ENCODE measurements at regions not wholly inside any gene's neighbourhood (a gene's known extent, or its start where the extent isn't known, plus 50 kb on each side); places are given as distances from the start of the nearest gene placed in this dataset.

GRCh38 chr6:167643223-167643622 lies 183.5 kb upstream of the AFDN start:
- H3K4me3 ChIP-seq (ENCODE audit: insufficient read depth, low read depth, low read length) = no peak overlapping the region
- no peaks in the 10 kb centered on the region for H3K36me3 ChIP-seq (replicated peaks; ENCODE audit: control insufficient read depth, insufficient read depth, low read length)
- no peaks in the 10 kb centered on the region for H3K27me3 ChIP-seq (ENCODE audit: control insufficient read depth, insufficient read depth, low read length)
- peak; percentile 66 for DNase-seq

- no peak for DNase-seq
- no peak overlapping the region for H3K4me3 ChIP-seq (ENCODE audit: insufficient read depth, low read depth, low read length)
- no peaks in the 10 kb centered on the region for H3K27me3 ChIP-seq (ENCODE audit: control insufficient read depth, insufficient read depth, low read length)
- H3K36me3 ChIP-seq (replicated peaks; ENCODE audit: control insufficient read depth, insufficient read depth, low read length) = no peaks in the 10 kb centered on the region
Observed at GRCh38 chr6:167643716-167644115, 183.0 kb upstream of the AFDN start.

- H3K27me3 ChIP-seq (ENCODE audit: control insufficient read depth, insufficient read depth, low read length) = no peaks in the 10 kb centered on the region
- H3K4me3 ChIP-seq (ENCODE audit: insufficient read depth, low read depth, low read length) = no peak overlapping the region
- DNase-seq = peak; percentile 70
- H3K36me3 ChIP-seq (replicated peaks; ENCODE audit: control insufficient read depth, insufficient read depth, low read length) = no peaks in the 10 kb centered on the region
Observed at GRCh38 chr6:167644412-167645132, 182.1 kb upstream of the AFDN start.

DNA sequence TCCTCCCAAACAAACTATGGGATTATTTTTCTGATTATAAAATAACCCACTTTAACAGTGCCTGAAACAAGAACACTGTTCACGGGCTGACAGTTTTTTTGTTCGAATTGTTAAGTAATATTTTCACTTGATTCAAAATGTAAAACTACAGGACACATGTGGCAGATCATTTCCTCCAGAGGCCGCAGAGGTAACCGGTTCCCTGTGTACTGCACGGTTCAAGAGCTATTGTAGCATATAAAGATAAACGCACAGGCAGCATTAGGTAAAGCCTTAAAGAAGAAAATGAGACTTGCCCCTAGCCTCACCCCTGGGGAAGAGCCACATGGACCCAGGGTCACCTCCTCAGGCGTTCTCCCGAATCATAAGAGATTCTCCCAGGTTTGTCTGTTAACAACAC lies 181.3 kb upstream of the AFDN start:
- no peaks in the 10 kb centered on the region for H3K27me3 ChIP-seq (ENCODE audit: control insufficient read depth, insufficient read depth, low read length)
- H3K4me3 ChIP-seq (ENCODE audit: insufficient read depth, low read depth, low read length) = no peak overlapping the region
- no peak for DNase-seq
- no peaks in the 10 kb centered on the region for H3K36me3 ChIP-seq (replicated peaks; ENCODE audit: control insufficient read depth, insufficient read depth, low read length)

DNA sequence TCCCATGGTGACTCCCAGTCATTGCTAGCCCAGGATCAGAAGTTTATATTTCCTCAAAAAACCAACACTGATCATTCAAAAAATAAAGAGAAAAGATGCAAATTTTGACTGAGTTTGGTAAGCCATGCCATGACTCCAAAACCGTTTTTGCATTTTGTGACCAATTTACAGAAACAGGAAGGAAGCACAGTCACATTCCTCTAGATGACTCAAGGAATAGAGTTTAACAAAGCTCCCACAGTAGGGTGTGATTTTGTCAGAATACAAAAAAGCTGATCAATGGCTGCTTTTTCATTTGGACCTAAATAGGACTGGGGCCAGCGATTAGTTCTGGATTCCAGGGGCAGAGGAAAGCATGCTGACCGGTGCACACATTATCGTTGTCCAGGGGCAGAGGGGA lies 179.4 kb upstream of the AFDN start:
- H3K27me3 ChIP-seq (ENCODE audit: control insufficient read depth, insufficient read depth, low read length) = no peaks in the 10 kb centered on the region
- no peaks in the 10 kb centered on the region for H3K36me3 ChIP-seq (replicated peaks; ENCODE audit: control insufficient read depth, insufficient read depth, low read length)
- no peak overlapping the region for H3K4me3 ChIP-seq (ENCODE audit: insufficient read depth, low read depth, low read length)
- DNase-seq = no peak

DNA sequence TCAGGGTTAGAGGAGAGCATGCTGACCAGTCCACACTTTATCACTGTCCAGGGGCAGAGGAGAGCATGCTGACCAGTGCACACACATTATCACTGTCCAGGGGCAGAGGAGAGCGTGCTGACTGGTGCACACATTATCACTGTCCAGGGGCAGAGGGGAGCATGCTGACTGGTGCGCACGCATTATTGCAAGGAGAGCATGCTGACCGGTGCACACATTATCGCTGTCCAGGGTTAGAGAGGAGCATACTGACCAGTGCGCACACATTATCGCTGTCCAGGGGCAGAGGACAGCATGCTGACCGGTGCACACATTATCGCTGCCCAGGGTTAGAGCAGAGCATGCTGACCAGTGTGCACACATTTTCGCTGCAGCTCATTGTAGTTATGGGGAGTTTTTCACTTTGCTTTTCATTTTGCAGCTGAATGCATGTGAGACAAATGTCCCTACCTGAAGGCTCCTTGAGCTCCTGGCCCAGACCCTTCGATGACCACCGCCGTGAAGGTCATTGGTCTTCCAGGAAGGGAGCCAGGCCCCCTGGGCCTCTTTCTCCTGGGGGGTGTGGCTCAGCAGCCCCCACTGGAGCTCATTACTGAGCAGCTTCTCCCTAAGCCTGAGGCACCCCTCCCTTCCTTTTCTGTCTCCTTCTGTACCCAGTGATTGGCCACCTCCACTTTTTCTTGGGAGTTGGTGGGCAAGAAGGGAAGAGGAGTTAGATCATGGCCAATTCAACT lies 178.8 kb upstream of the AFDN start:
- no peaks in the 10 kb centered on the region for H3K36me3 ChIP-seq (replicated peaks; ENCODE audit: control insufficient read depth, insufficient read depth, low read length)
- H3K27me3 ChIP-seq (ENCODE audit: control insufficient read depth, insufficient read depth, low read length) = no peaks in the 10 kb centered on the region
- DNase-seq = no peak
- H3K4me3 ChIP-seq (ENCODE audit: insufficient read depth, low read depth, low read length) = no peak overlapping the region

DNA sequence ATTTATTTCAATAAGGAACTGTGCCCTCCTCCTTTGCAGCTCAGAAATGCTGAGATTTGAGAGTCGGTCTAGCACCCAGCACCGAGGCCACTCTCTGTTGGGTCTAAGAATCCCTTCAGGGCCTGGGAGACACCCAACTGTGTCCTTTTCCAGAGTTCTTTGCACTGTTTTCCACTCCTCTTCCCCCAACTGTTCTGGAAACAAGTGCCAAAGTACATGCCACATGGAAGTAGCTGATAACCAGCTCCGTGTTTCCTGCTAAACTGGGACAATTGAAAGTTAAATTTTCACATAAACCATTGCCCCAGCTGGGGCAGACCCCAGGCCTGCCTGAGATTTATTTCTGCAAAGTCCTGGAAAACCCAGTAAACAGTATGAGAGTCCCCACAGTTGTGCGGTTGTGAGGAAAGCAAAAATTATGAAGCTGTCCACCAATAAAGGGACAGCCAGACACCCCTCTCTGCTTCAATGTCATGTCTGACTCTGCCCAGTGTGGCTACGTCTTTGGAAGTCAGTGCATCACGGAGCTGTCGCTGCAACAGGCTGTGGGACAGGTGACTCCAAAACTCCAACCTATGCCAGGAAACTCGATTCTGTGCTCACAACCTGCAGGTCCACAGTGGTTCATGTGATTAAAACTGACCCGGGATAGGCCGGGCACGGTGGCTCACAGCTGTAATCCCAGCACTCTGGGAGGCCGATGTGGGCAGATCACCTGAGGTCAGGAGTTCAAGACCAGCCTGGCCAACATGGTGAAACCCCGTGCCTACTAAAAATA lies 178.0 kb upstream of the AFDN start:
- DNase-seq = no peak
- no peaks in the 10 kb centered on the region for H3K27me3 ChIP-seq (ENCODE audit: control insufficient read depth, insufficient read depth, low read length)
- H3K4me3 ChIP-seq (ENCODE audit: insufficient read depth, low read depth, low read length) = no peak overlapping the region
- no peaks in the 10 kb centered on the region for H3K36me3 ChIP-seq (replicated peaks; ENCODE audit: control insufficient read depth, insufficient read depth, low read length)

GRCh38 chr6:167649476-167649875 lies 177.2 kb upstream of the AFDN start:
- H3K27me3 ChIP-seq (ENCODE audit: control insufficient read depth, insufficient read depth, low read length) = no peaks in the 10 kb centered on the region
- H3K4me3 ChIP-seq (ENCODE audit: insufficient read depth, low read depth, low read length) = no peak overlapping the region
- no peaks in the 10 kb centered on the region for H3K36me3 ChIP-seq (replicated peaks; ENCODE audit: control insufficient read depth, insufficient read depth, low read length)
- no peak for DNase-seq

DNA sequence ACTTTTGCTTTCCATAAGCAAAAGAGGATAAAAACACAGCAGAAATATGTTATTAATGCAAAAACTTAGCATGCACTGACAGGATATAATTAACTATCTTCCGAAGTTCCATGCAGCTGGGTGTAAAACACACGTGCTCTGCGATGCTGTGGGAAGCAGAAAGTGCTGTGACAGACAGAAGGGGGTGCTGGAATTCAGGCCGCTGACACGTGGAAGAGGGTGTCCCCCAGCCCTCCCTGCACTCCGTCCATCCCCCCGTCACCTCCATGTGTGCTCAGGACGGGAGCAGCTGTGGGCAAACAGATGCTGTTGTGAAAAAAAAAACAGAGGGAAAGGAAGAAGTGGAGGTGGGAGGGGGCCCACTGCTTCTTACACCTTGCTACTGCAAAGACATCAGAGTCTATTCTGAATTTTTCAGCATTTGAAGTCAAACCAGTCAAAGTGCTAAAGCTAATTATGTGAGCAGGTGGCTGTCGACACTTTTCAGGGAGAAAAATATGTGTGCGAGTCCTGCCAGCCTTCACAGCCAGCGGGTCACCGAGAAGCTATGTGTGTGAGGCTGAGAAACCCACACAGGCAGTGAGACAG lies 175.9 kb upstream of the AFDN start:
- Histone ChIP-seq H3K27me3 (ENCODE audit: control insufficient read depth, insufficient read depth, low read length) (no peaks in the 10 kb centered on the region), H3K36me3 (replicated peaks; ENCODE audit: control insufficient read depth, insufficient read depth, low read length) (no peaks in the 10 kb centered on the region), H3K4me3 (ENCODE audit: insufficient read depth, low read depth, low read length) (no peak overlapping the region)
- peak; percentile 51 for DNase-seq

- H3K36me3 ChIP-seq (replicated peaks; ENCODE audit: control insufficient read depth, insufficient read depth, low read length) = no peaks in the 10 kb centered on the region
- DNase-seq = no peak
- H3K4me3 ChIP-seq (ENCODE audit: insufficient read depth, low read depth, low read length) = no peak overlapping the region
- H3K27me3 ChIP-seq (ENCODE audit: control insufficient read depth, insufficient read depth, low read length) = no peaks in the 10 kb centered on the region
Observed at GRCh38 chr6:167651318-167652041, 175.2 kb upstream of the AFDN start.

DNA sequence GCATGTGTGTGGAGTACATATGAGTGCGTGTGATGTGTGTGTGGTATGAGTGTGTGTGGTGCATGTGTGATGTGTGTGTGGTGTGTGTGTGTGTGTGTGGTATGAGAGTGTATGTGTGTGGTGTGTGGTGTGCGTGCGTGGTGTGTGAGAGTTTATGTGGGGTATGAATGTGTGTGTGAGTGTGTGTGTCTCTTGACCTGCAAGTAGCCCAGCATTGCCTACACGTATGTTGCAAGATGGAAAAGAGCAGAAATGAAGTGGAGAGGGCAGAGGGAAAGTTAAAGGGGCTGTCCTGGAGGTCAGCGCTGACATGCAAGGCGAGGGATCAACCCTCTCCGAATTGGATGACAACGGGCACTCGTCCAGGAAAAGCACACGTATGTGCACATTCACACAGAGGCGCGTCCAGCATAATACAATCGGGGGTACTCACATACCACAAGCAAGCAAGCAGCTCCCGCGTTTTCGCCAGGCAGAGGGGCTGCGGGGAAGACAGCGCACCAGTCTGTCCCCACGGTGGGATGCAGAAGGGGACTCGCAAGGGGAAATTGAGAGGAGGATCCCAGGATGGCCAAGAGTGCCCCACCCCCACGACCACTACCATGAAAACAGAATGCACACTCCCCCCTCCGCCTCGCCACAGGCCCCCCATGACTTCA lies 174.5 kb upstream of the AFDN start:
- Histone ChIP-seq H3K27me3 (ENCODE audit: control insufficient read depth, insufficient read depth, low read length) (no peaks in the 10 kb centered on the region), H3K36me3 (replicated peaks; ENCODE audit: control insufficient read depth, insufficient read depth, low read length) (no peaks in the 10 kb centered on the region), H3K4me3 (ENCODE audit: insufficient read depth, low read depth, low read length) (no peak overlapping the region)
- DNase-seq = no peak

DNA sequence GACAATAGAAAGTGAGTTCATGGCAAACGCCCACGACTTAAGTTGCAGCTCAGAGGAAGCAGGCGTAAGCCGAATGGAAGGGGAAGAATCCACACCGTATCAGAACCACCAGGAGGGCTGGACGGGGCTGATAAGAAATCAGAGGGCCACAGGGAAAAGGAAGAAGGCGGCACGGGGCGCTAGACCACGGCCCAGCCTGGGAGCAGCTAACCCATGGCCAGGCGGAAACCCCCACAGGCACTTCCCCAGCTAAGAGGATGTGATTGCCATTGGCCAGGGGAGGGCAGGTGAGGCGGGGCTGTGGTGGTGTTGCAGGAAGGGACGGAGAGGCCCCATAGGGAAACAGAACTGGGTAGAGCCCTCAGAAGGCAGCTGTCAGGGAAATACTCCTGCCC lies 174.0 kb upstream of the AFDN start:
- Histone ChIP-seq H3K4me3 (ENCODE audit: insufficient read depth, low read depth, low read length) (no peak overlapping the region), H3K36me3 (replicated peaks; ENCODE audit: control insufficient read depth, insufficient read depth, low read length) (no peaks in the 10 kb centered on the region), H3K27me3 (ENCODE audit: control insufficient read depth, insufficient read depth, low read length) (no peaks in the 10 kb centered on the region)
- DNase-seq = peak; percentile 82

GRCh38 chr6:167653561-167653960 lies 173.2 kb upstream of the AFDN start:
- H3K4me3 ChIP-seq (ENCODE audit: insufficient read depth, low read depth, low read length) = no peak overlapping the region
- DNase-seq = no peak
- H3K36me3 ChIP-seq (replicated peaks; ENCODE audit: control insufficient read depth, insufficient read depth, low read length) = no peaks in the 10 kb centered on the region
- no peaks in the 10 kb centered on the region for H3K27me3 ChIP-seq (ENCODE audit: control insufficient read depth, insufficient read depth, low read length)

GRCh38 chr6:167654389-167654788 lies 172.3 kb upstream of the AFDN start:
- Histone ChIP-seq H3K36me3 (replicated peaks; ENCODE audit: control insufficient read depth, insufficient read depth, low read length) (no peaks in the 10 kb centered on the region), H3K27me3 (ENCODE audit: control insufficient read depth, insufficient read depth, low read length) (no peaks in the 10 kb centered on the region), H3K4me3 (ENCODE audit: insufficient read depth, low read depth, low read length) (no peak overlapping the region)
- DNase-seq = no peak
